ENCODE measurements at regions not wholly inside any gene's neighbourhood (a gene's known extent, or its start where the extent isn't known, plus 50 kb on each side); places are given as distances from the start of the nearest gene placed in this dataset.

DNA sequence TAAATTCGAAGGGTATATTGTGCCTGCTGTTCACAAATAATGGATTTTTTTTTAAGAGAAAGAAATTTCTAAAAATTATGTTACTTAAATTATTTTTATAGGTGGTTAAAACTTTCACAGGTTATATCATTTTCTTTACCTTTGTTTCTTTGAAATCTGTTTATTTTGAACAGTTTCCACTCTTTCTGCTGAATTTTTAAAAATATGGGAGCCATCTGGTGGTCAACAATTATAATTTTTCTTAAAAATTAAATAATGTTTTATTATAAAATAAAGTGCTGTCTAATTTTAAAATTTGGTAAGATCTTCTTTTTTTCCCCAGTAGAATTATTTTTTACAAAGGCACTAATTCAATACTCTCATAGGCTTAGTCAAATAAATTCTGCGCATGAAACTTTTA lies 263.9 kb downstream of the ETV1 start:
- TF ChIP-seq EZH2 (IDR thresholded peaks at IDR 0.05; ENCODE audit: borderline replicate concordance, low read depth, low read length, severe bottlenecking): no peak
- TF ChIP-seq, protein P1, sequence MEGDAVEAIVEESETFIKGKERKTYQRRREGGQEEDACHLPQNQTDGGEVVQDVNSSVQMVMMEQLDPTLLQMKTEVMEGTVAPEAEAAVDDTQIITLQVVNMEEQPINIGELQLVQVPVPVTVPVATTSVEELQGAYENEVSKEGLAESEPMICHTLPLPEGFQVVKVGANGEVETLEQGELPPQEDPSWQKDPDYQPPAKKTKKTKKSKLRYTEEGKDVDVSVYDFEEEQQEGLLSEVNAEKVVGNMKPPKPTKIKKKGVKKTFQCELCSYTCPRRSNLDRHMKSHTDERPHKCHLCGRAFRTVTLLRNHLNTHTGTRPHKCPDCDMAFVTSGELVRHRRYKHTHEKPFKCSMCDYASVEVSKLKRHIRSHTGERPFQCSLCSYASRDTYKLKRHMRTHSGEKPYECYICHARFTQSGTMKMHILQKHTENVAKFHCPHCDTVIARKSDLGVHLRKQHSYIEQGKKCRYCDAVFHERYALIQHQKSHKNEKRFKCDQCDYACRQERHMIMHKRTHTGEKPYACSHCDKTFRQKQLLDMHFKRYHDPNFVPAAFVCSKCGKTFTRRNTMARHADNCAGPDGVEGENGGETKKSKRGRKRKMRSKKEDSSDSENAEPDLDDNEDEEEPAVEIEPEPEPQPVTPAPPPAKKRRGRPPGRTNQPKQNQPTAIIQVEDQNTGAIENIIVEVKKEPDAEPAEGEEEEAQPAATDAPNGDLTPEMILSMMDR (IDR thresholded peaks at IDR 0.05; ENCODE audit: borderline replicate concordance, extremely low read depth, low read length, poor library complexity, severe bottlenecking): no peak

Data from DND-41 (cell line).